PC-9 (cell line): ENCODE measurements at regions not wholly inside any gene's neighbourhood (a gene's known extent, or its start where the extent isn't known, plus 50 kb on each side); places are given as distances from the start of the nearest gene placed in this dataset.

Source experiments
- BruUV-seq: library from RNA; stranded (reverse); fragments of 400-500 nt; replicated peaks from 2 replicates; lab custom pipeline; 2021; lab: Mats Ljungman, UMichigan
- CTCF ChIA-PET: fragments of 300-600 bp; sonication (Branson Sonifier 250); formaldehyde crosslinking; loops from one replicate; lab custom pipeline; 2022; ENCODE audit warnings: antibody characterized with exemption; lab: Charles Lee
- POLR2A ChIA-PET: fragments of 300-600 bp; sonication (Branson Sonifier 250); formaldehyde crosslinking; loops from one replicate; lab custom pipeline; 2022; ENCODE audit warnings: antibody characterized with exemption; ENCODE audit not compliant: unreplicated experiment; lab: Charles Lee
- DNase-seq, 2 experiments: peaks; one replicate each; pipeline versions ENCODE4 v3.0.0 to v3.0.0-alpha.2; 2015 to 2022; ENCODE audit warnings: mixed read lengths in 1 of 2
- H2AFZ ChIP-seq: fragments of 200-600 bp; sonication (generic); 2 replicates; pipeline ENCODE4 v1.8.1; 2017; ENCODE audit warnings: antibody characterized with exemption
- H3F3A ChIP-seq: fragments of 200-600 bp; sonication (generic); 2 replicates; pipeline ENCODE4 v1.8.1; 2017; ENCODE audit warnings: antibody characterized with exemption, mild to moderate bottlenecking, low read depth; ENCODE audit not compliant: insufficient read depth
- H3K27ac ChIP-seq: fragments of 200-600 bp; sonication (generic); 2 replicates; pipeline ENCODE4 v1.6.1; 2016; ENCODE audit warnings: mixed run types
- H3K27me3 ChIP-seq: fragments of 200-600 bp; sonication (generic); 2 replicates; pipeline ENCODE4 v1.6.1; 2016; ENCODE audit warnings: low read depth, mixed run types; ENCODE audit not compliant: insufficient read depth
- H3K36me3 ChIP-seq: fragments of 200-600 bp; sonication (generic); 2 replicates; pipeline ENCODE4 v1.6.1; 2016; ENCODE audit warnings: low read depth, mixed run types
- H3K4me1 ChIP-seq: fragments of 200-600 bp; sonication (generic); replicated peaks from 2 replicates; pipeline ENCODE4 v1.6.1; 2016; ENCODE audit warnings: mixed run types; ENCODE audit not compliant: insufficient read depth
- H3K4me2 ChIP-seq: fragments of 200-600 bp; sonication (generic); 2 replicates; pipeline ENCODE4 v1.6.1; 2017; ENCODE audit warnings: mixed run types
- H3K4me3 ChIP-seq: fragments of 200-600 bp; sonication (generic); 2 replicates; pipeline ENCODE4 v1.6.1; 2016; ENCODE audit warnings: mixed run types
- H3K79me2 ChIP-seq: fragments of 200-600 bp; sonication (generic); 2 replicates; pipeline ENCODE4 v1.6.1; 2017; ENCODE audit warnings: low read depth, mixed run types
- H3K9me2 ChIP-seq: fragments of 200-600 bp; sonication (generic); 2 replicates; pipeline ENCODE4 v1.8.1; 2017; ENCODE audit warnings: mild to moderate bottlenecking; ENCODE audit not compliant: insufficient read depth
- H3K9me3 ChIP-seq: fragments of 200-600 bp; sonication (generic); 2 replicates; pipeline ENCODE4 v1.8.1; 2016; ENCODE audit warnings: low read depth; ENCODE audit not compliant: insufficient read depth
- H4K20me1 ChIP-seq: fragments of 200-600 bp; sonication (generic); 2 replicates; pipeline ENCODE4 v1.8.1; 2017; ENCODE audit not compliant: insufficient read depth
- EZH2 ChIP-seq: fragments of 200-600 bp; sonication (generic); IDR thresholded peaks from 2 replicates; pipeline ENCODE4 v1.8.0; 2017; ENCODE audit warnings: antibody characterized with exemption, low read depth
- intact Hi-C: fragments of 100-400 bp; cut with micrococcal nuclease; formaldehyde crosslinking; loops from one replicate; pipeline ENCODE4 v1.10.0; 2022; ENCODE audit not compliant: unreplicated experiment
- TF ChIP-seq, protein P1 (sequence below): fragments of 200-600 bp; sonication (generic); conservative IDR thresholded peaks from 2 replicates; pipeline ENCODE4 v1.6.1; 2017; ENCODE audit warnings: mixed run types, antibody characterized with exemption, mild to moderate bottlenecking, moderate library complexity

GRCh38 chr3:80368616-80369015 is 600.8 kb upstream of the ROBO1 start:
- intact Hi-C loops, result no loop called here
- no peaks in the 10 kb centered on the region for H3K27me3 ChIP-seq
- no peak overlapping the region for H3K4me2 ChIP-seq
- no peak for DNase-seq
- H3K79me2 ChIP-seq, result no peaks in the 10 kb centered on the region
- H3F3A ChIP-seq, result no peaks in the 10 kb centered on the region
- H4K20me1 ChIP-seq, result no peaks in the 10 kb centered on the region
- peaks cover 10% of the 10 kb centered on the region; the same call in 1 of the 2 replicates for H3K9me2 ChIP-seq
- no peak overlapping the region for H3K4me3 ChIP-seq
- POLR2A ChIA-PET, result no interaction called here
- BruUV-seq, result no TSS peak
- H3K9me3 ChIP-seq, result no peaks in the 10 kb centered on the region
- TF ChIP-seq, protein P1, sequence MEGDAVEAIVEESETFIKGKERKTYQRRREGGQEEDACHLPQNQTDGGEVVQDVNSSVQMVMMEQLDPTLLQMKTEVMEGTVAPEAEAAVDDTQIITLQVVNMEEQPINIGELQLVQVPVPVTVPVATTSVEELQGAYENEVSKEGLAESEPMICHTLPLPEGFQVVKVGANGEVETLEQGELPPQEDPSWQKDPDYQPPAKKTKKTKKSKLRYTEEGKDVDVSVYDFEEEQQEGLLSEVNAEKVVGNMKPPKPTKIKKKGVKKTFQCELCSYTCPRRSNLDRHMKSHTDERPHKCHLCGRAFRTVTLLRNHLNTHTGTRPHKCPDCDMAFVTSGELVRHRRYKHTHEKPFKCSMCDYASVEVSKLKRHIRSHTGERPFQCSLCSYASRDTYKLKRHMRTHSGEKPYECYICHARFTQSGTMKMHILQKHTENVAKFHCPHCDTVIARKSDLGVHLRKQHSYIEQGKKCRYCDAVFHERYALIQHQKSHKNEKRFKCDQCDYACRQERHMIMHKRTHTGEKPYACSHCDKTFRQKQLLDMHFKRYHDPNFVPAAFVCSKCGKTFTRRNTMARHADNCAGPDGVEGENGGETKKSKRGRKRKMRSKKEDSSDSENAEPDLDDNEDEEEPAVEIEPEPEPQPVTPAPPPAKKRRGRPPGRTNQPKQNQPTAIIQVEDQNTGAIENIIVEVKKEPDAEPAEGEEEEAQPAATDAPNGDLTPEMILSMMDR, result no peak
- TF ChIP-seq EZH2, result no peak
- H3K36me3 ChIP-seq, result no peaks in the 10 kb centered on the region
- no peak overlapping the region for H3K27ac ChIP-seq
- CTCF ChIA-PET, result no interaction called here
- H2AFZ ChIP-seq, result no peak overlapping the region
- no peaks in the 10 kb centered on the region for H3K4me1 ChIP-seq

- Histone ChIP-seq H3K9me3 (no peaks in the 10 kb centered on the region), H3K27ac (no peak overlapping the region), H3K27me3 (no peaks in the 10 kb centered on the region), H3K4me1 (no peaks in the 10 kb centered on the region), H3K4me3 (no peak overlapping the region), H3F3A (no peaks in the 10 kb centered on the region), H2AFZ (no peak overlapping the region), H3K36me3 (no peaks in the 10 kb centered on the region), H4K20me1 (no peaks in the 10 kb centered on the region), H3K4me2 (no peak overlapping the region), H3K9me2 (0 out of 2 replicates have a peak, but pooled peaks cover 4% of the 10 kb centered on the region), H3K79me2 (no peaks in the 10 kb centered on the region)
- no peak for DNase-seq
- BruUV-seq, result no TSS peak
- intact Hi-C loops, result no loop called here
- TF ChIP-seq, protein P1, result no peak
- TF ChIP-seq EZH2, result no peak
- POLR2A ChIA-PET, result no interaction called here
- CTCF ChIA-PET, result no interaction called here
Observed at GRCh38 chr3:80366808-80367548, 599.2 kb upstream of the ROBO1 start.

- no peak overlapping the region for H2AFZ ChIP-seq
- ChIA-PET CTCF (no interaction called here), POLR2A (no interaction called here)
- no peaks in the 10 kb centered on the region for H3K79me2 ChIP-seq
- no TSS peak for BruUV-seq
- H3F3A ChIP-seq, result no peaks in the 10 kb centered on the region
- DNase-seq, result no peak
- TF ChIP-seq, protein P1, result no peak
- TF ChIP-seq EZH2, result no peak
- no peak overlapping the region for H3K4me3 ChIP-seq
- no peak overlapping the region for H3K4me2 ChIP-seq
- H3K36me3 ChIP-seq, result no peaks in the 10 kb centered on the region
- H3K27ac ChIP-seq, result no peak overlapping the region
- H3K9me3 ChIP-seq, result no peaks in the 10 kb centered on the region
- no peaks in the 10 kb centered on the region for H4K20me1 ChIP-seq
- intact Hi-C loops, result no loop called here
- H3K9me2 ChIP-seq, result no peaks in the 10 kb centered on the region
- H3K27me3 ChIP-seq, result no peaks in the 10 kb centered on the region
- H3K4me1 ChIP-seq, result no peaks in the 10 kb centered on the region
Observed at GRCh38 chr3:80357761-80358160, 590.0 kb upstream of the ROBO1 start.
